ENCODE measurements at regions not wholly inside any gene's neighbourhood (a gene's known extent, or its start where the extent isn't known, plus 50 kb on each side); places are given as distances from the start of the nearest gene placed in this dataset.

- DNase-seq = no peak
- Histone ChIP-seq H3K27ac (no peak overlapping the region), H3K36me3 (replicated peaks in 1 of 2; ENCODE audit: insufficient read depth in 1 of 2, low read depth in 2 of 2) (no peaks in the 10 kb centered on the region), H3K4me1 (no peaks in the 10 kb centered on the region), H3K9me3 (no peaks in the 10 kb centered on the region), H3K4me3 (no peak overlapping the region), H3K27me3 (no peaks in the 10 kb centered on the region)
- intact Hi-C loops (cut with DNase I) = no loop called here
- TF ChIP-seq CTCF (IDR thresholded peaks at IDR 0.05) (no peak), POLR2A (IDR thresholded peaks at IDR 0.05) (no peak)
- WGBS, 2 donors = 88 to 90% methylated on average over 3 of the region's 3 CpGs
- no peak for ATAC-seq
Observed at GRCh38 chr22:22424956-22425355, 83.6 kb downstream of the ZNF280B start.

- TF ChIP-seq POLR2A (IDR thresholded peaks at IDR 0.05) (no peak), CTCF (IDR thresholded peaks at IDR 0.05) (no peak)
- no peaks in the 10 kb centered on the region for H3K36me3 ChIP-seq (replicated peaks in 1 of 2; ENCODE audit: insufficient read depth in 1 of 2, low read depth in 2 of 2)
- H3K4me3 ChIP-seq = no peak overlapping the region
- 72 to 75% methylated on average over 1 of the region's 1 CpG for WGBS, 2 donors
- no peaks in the 10 kb centered on the region for H3K27me3 ChIP-seq
- H3K4me1 ChIP-seq = no peaks in the 10 kb centered on the region
- no peaks in the 10 kb centered on the region for H3K9me3 ChIP-seq
- no peak overlapping the region for H3K27ac ChIP-seq
- intact Hi-C loops (cut with DNase I) = no loop called here
- ATAC-seq (no peak), DNase-seq (no peak)
Observed at GRCh38 chr22:22425356-22425755, 83.2 kb downstream of the ZNF280B start.

- 14 to 41% methylated on average over 6 to 8 of the region's 8 CpGs for WGBS, 2 donors
- TF ChIP-seq POLR2A (IDR thresholded peaks at IDR 0.05) (no peak), CTCF (IDR thresholded peaks at IDR 0.05) (no peak)
- ATAC-seq (no peak), DNase-seq (no peak)
- intact Hi-C loops (cut with DNase I) = no loop called here
- Histone ChIP-seq H3K4me1 (no peaks in the 10 kb centered on the region), H3K9me3 (no peaks in the 10 kb centered on the region), H3K36me3 (replicated peaks in 1 of 2; ENCODE audit: insufficient read depth in 1 of 2, low read depth in 2 of 2) (no peaks in the 10 kb centered on the region), H3K27me3 (no peaks in the 10 kb centered on the region), H3K4me3 (no peak overlapping the region), H3K27ac (no peak overlapping the region)
Observed at GRCh38 chr22:22425783-22426624, 82.5 kb downstream of the ZNF280B start.

- TF ChIP-seq POLR2A (IDR thresholded peaks at IDR 0.05) = no peak
- no peak for TF ChIP-seq CTCF (IDR thresholded peaks at IDR 0.05)
- H3K27me3 ChIP-seq = no peaks in the 10 kb centered on the region
- H3K4me3 ChIP-seq = no peak overlapping the region
- H3K36me3 ChIP-seq (replicated peaks in 1 of 2; ENCODE audit: insufficient read depth in 1 of 2, low read depth in 2 of 2) = no peaks in the 10 kb centered on the region
- H3K27ac ChIP-seq = no peak overlapping the region
- ATAC-seq = no peak
- intact Hi-C loops (cut with DNase I) = no loop called here
- no peak for DNase-seq
- H3K4me1 ChIP-seq = no peaks in the 10 kb centered on the region
- H3K9me3 ChIP-seq = no peaks in the 10 kb centered on the region
- 94 to 95% methylated on average over 2 to 4 of the region's 4 CpGs for WGBS, 2 donors
Observed at GRCh38 chr22:22427542-22428065, 80.9 kb downstream of the ZNF280B start.

Data from body of pancreas (tissue), 4 donors.